Activated T-cell treated with anti-CD3 and anti-CD28 coated beads, Interleukin-2, amount 50 U/mL, for 1 hour (primary cell): ENCODE measurements at regions not wholly inside any gene's neighbourhood (a gene's known extent, or its start where the extent isn't known, plus 50 kb on each side); places are given as distances from the start of the nearest gene placed in this dataset.
"Not testable (repeated sequence)": the region's sequence is repeated elsewhere in the genome, so short reads cannot be mapped to it uniquely, and the experiment has no call there.

Source experiments
- DNase-seq: peaks from one replicate; pipeline ENCODE4 v3.0.0-alpha.2; 2020

GRCh38 chr13:50198508-50198907 lies 183.3 kb downstream of the KCNRG start:
- no peak for DNase-seq

DNA sequence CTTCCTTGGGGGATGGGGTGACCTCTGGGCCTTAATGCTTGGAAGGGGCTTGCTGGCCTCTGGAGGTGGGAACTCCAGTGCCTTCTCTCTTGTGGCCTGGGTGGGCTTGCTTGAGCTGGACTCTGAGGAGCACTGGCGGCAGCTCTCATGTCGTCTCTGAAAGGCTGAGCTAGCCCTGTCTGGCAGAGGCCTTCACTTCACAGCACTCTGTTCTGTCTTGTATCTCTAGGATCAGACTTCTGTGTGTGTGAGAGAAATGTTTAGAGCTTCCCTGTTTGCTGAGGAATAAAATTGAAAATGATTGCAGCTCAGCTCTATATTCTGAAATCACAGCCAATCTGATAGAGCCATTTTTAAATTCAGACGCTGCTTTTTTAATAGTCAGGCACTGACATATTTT lies 185.3 kb downstream of the KCNRG start:
- no peak for DNase-seq

DNA sequence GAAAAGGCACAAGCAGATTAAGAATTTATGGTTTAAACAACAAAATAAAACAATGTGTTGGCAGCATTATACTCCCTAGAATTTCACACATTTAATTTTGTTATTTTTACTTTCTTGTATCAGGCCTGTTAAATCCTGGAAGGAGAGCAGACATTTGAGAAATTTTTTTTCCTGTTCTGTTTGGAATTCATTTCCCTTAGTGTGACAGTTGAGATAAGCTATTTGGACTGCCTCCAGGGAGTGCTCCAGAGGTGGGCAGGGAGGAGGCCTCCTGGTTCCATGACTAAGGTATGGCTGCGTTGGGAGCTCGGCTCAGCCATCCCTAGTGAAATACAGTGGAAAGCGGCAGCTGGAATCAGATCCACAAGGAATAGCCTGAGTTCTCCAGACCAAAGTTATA lies 185.7 kb downstream of the KCNRG start:
- DNase-seq, result no peak

DNA sequence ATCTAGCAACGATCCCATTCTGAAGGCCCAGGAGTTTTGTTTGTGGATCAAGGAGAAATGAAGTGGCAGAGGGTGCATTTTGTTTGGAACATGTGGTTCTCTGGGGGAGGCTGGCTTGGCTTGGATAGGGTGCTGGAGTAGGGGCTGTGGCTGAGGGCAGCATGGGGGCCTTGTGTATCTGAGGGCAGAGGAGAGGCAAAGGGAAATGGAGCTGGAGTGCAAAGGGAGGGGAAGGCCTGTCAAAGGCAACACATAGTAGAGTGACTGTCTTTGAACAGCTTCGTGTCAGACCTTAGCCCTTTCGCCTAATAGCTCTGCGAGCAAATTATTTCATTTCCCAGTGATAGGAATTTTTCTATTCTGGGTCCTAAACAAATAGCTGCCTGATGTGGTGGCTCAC lies 187.2 kb downstream of the KCNRG start:
- no peak for DNase-seq

DNA sequence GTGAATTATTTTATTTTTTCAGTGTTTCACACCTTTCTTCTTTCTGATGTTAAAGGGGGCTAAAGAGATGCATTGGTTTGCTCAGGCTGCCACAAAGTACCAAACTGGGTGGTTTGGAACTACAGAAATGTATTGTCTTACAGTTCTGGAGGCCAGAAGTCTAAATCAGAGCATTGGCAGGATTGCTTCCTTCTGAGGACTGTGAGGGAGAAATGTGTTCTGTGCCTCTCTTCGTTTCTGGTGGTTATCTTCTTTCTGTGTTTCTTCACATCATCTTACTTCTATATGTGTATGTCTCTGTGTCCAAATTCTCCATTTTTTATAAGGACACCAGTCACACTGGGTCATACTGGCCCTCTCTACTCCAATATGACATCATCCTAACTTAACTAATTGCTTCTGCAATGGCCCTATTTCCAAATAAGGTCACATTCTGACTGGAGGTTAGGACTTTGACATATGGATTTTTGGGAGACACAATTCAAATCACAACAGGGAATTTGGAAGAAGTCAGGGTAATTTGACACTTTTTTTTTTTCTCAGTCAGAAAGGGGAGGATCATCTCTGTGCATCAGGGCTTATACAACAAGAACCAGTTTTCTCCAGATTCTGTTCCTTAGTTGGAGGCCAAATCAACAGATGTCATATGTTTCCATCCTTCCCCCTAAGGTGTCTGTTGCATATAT lies 188.2 kb downstream of the KCNRG start:
- no peak for DNase-seq

- DNase-seq, result no peak
These were observed 190.3 kb downstream of the KCNRG start for GRCh38 chr13:50205581-50205980.

DNA sequence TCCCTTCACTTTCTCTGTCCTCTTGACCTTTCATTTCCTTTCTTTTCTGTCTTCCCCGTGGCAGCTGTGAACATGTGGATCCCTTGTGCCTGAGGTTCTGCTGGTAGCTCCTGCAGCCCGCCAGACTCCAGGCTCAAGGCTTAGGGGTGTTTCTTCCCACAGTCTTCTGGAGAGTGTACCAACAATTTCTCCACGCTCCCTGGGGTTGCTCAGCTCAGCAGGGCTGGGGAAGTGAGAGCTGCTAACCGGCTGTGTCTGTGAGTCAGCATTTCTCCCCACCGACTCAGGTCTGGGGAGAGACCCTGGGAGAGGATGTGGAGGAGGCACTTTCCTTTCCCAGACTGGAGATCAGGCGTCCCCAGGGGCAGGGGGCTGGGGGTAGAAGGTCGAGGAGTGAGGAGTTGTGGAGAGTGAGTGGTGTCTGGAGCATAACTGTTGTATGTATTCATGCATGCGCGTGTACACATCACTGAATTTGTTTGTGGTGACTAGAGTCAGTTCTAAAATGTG lies 193.6 kb downstream of the KCNRG start:
- DNase-seq, result no peak

DNA sequence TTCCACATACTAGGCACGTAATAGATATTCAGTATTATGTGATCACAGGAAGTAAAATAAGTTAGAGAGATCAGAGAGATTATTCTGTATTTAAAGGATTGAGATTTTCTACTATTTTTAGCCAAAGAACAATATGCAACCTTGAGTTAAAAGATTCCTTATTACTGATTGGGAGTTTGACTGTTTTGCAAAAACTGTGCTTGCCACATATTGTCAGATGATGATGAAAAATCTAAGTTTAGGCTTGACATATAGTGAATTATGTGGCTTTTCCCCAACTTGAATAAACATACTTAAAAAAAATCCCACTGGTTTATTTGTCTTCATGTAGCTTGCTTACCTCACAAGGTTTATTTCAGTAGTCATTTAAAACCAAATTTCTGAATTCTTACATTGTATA lies 194.4 kb downstream of the KCNRG start:
- no peak for DNase-seq

GRCh38 chr13:50213526-50213925 lies 198.3 kb downstream of the KCNRG start:
- no peak for DNase-seq

DNA sequence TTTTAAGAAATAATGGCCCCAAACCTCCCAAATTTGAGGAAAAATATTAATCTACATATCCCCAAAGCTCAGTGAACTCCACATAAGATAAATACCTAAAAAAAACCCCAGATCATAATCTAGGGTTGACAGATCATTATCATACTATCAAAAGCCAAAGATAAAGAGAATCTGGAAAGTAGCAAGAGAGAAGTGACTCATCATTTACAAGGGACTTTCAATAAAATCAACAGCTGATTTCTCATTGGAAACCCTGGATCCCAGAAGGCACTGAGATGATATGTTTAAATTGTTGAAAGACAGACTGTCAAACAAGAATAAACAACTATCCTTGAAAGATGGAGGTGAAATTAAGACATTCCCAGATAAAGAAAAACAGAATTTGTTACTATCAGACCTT lies 199.3 kb downstream of the KCNRG start:
- no peak for DNase-seq

DNA sequence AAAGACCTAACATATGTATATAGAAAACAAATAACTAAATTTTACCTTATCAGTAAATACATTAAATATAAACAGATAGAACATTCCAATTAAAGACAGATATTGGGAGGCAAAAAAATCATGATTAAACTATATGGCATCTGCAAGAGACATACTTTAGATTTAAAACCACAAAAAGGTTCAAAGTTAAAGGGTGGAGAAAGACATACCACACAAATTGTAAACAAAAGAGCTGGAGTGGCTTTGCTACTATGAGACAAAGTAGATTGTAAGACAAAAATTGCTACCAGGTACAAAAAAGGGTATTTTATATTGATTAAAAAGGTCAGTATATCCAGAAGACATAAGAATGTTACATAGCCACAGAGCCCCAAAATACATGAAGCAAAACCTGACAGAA lies 200.2 kb downstream of the KCNRG start:
- no peak for DNase-seq

GRCh38 chr13:50219743-50220142 lies 204.5 kb downstream of the KCNRG start:
- DNase-seq, result no peak

GRCh38 chr13:50220938-50221337 lies 205.7 kb downstream of the KCNRG start:
- no peak for DNase-seq

- DNase-seq, result peak; percentile 27
These were observed 207.5 kb downstream of the KCNRG start for GRCh38 chr13:50222569-50223332.

DNA sequence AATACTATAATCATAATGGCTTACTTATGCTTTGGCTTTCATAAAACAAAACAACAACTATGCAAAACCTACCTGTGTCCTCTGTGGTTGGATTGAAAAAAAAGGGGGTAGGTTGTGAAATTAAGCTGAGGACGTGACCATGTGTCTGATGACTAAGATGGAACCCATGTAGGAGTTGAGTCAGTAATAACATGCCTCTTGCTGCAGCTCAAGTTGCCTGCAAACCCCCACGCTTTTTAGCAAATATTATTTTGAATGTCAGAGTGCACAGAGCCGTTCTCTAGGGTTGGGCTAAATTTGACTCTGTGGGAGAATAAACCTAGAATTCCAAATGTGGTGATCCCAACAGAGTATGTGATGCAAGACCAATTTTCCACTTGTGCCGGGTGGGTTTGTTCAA lies 209.3 kb downstream of the KCNRG start:
- DNase-seq, result no peak

DNA sequence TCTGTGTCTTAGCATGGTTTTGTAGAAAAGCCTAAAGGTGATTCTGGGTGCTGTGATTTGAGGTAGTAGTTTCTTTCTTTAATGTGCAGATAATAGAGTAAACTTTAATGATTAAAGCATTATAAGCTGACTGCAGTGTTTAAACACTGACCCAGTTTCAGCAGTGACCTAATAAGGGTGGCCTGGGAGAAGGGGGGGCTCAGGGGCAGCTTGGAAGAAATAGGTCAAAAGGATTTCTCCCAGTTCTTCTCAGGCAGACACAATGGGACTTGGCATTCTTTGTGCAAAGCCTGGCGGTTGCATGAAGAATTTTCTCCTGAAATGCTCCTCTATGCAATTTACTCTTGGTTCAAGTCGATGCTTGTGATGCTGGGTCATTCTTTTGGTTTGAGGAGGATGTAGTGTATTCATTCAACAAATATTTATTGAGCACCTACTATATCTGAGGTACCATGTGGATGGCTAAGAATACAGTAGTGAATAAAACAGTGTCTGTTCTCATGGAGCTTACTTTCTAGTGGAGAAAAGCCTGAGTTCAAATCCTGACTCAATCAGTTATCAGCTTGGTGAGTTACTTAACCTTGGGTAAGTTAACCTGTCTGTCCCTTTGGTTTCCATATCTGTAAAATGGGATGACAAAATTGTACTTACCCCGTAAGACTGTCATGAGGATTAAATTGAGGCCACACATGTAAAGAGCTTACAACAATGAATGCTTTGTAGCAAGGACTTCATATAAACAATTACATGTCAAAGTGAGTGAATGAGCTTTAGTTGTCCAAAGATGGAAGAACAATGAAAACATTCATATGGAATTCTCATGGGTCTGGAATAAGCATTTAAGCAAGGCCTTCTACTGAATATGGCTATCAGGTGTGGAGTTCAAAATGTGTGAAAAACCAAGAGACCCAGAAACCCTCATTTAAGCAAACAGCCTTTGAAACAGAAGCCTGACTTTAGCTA lies 210.2 kb downstream of the KCNRG start:
- no peak for DNase-seq

- no peak for DNase-seq
These were observed 211.4 kb downstream of the KCNRG start for GRCh38 chr13:50226515-50227155.

- no peak for DNase-seq
These were observed 212.1 kb downstream of the KCNRG start for GRCh38 chr13:50227361-50227760.

DNA sequence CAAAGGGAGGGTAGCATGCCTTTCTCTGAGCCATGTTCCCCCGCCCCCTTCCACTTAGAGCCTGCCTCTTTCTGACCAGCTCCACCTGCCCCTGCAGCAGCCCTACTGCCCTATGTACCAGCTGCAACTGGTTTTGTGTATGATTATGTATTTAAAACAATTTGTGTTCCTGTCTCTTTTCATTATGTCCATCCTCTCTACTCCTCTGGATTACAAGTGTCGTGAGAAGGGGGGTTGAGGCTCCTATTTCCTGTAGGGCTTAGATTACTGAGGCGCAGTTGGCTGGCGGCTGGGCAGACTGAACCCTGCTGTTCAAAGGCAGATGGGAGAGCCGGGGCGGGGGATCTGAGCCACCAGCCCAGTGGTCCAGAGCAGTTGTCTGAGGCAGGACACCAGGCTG lies 213.3 kb downstream of the KCNRG start:
- no peak for DNase-seq

GRCh38 chr13:50229960-50230661 lies 214.9 kb downstream of the KCNRG start:
- DNase-seq, result no peak

DNA sequence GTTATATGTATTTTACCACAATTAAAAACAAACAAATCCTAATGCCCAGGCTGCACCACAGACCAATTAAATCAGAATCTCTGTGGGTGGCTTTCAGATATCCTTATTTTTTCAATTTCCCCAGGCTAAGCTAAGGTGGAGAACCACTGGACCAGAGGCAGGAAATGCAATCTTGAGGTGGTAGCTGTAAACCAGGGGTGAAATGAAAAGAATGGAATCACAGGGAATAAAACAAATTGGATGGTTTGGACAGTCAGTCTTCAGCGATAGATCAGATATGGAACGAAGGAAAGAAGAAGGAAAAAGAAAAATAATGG lies 215.4 kb downstream of the KCNRG start:
- no peak for DNase-seq

- not testable (repeated sequence) for DNase-seq
These were observed 218.3 kb downstream of the KCNRG start for GRCh38 chr13:50233574-50233973.
